Dermis microvascular lymphatic vessel endothelial cell (primary cell): ENCODE measurements at regions not wholly inside any gene's neighbourhood (a gene's known extent, or its start where the extent isn't known, plus 50 kb on each side); places are given as distances from the start of the nearest gene placed in this dataset.

Source experiments
- DNase-seq, 2 donors: peaks; one replicate each; pipeline versions ENCODE4 v3.0.0 to v3.0.0-alpha.2; 2010; ENCODE audit warnings: low read depth in 2 of 2

GRCh38 chr15:46409841-46410301 lies 775.0 kb downstream of the SQOR start:
- no peak for DNase-seq

DNA sequence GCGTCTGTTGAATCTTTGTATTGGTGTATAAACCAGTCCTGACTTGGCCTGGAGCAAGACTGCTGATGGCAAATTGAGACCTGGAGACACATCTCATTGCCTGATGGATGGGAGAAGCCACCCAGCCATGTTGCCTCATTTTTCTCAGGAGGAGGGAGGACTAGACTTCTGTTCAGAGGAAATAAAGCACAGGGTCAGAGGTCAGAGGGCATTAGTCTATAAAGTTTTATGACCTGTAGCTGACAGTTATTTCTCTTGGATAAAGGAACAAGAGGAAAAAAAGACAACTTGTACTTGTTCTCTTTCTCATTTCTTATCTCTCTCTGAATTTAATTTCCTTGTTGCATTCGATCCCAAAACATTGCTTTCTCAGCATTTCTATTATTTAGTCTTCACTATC lies 775.9 kb downstream of the SQOR start:
- DNase-seq = no peak

- no peak for DNase-seq
These were observed 777.1 kb downstream of the SQOR start for GRCh38 chr15:46411900-46412299.

DNA sequence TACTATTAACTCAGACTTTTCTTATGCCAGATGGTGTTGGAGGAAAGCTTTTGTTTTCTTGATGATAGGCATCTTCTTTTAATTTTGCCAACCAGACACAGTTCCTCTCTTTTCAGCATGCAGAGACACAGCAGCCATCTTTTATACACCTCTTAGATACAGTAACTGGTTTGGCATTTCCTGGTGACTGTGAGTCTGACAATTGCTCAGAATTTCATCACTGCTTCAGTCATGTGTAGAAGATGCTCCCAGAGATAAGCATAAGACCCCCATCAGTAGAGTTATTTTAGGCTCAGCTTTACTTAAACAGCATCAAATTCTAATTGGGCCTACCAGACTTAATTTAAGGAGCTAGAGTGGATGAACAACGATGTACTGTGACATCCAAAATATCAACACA lies 779.0 kb downstream of the SQOR start:
- peak in 1 of 2 donors; percentile 7 for DNase-seq

DNA sequence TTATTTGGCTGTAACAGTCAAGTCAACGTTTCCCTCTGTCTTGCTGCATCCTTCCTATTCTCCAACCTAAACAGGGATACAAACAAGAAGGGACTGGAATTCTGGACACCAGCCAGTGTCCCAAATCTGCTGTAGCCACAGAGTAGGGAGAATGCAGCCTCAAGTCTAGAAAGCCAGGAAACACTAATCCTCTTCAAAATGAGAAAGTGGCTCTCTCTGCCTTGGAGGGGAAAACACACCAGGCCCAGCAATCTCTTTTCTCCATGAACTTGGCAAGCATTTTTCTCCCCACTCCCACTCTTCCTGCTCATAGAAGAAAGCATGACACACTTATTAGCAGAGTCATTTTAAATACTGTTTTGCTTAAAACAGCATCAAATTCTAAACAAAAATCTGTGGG lies 781.7 kb downstream of the SQOR start:
- peak in 1 of 2 donors; percentile 0 for DNase-seq

GRCh38 chr15:46420990-46421389 lies 786.2 kb downstream of the SQOR start:
- DNase-seq = no peak

DNA sequence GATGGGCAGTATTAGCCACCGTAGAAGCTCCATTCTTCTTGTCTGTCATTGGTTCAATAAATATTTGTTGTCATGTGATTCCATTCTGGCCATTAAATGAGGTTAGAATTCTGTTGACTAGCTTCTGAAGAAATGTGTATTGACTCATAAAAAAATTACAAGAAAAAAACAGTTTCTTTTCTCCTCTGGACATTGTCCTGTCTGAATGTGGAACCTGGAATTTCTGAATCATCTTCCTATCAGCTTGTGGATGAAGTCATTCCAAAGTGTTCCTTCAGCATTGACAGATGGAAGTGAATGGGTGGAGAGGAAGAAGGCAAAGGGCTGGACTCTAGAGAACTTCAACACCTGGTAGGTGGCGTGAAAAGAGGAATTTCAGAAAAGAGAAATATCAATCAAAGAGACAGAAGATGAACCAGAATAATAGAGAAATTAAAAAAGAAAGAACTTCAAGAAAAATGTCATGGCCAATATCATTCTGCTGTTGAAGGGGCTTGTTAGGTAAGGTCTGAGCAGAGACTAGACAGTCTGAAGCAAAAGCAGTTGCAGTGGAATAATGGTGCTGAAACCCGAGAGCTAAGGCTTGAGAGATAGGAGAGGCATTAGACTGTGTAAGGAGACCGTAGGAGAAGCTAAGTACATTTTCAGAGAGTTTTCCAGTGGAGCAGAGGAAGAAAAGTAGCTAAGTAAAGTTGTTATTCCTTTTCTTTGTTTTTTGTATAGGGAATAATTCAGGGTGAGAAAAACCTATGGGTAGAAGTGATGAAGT lies 806.6 kb downstream of the SQOR start:
- peak in 1 of 2 donors; percentile 8 for DNase-seq

- peak in 1 of 2 donors; percentile 8 for DNase-seq
These were observed 807.4 kb downstream of the SQOR start for GRCh38 chr15:46442184-46442583.

DNA sequence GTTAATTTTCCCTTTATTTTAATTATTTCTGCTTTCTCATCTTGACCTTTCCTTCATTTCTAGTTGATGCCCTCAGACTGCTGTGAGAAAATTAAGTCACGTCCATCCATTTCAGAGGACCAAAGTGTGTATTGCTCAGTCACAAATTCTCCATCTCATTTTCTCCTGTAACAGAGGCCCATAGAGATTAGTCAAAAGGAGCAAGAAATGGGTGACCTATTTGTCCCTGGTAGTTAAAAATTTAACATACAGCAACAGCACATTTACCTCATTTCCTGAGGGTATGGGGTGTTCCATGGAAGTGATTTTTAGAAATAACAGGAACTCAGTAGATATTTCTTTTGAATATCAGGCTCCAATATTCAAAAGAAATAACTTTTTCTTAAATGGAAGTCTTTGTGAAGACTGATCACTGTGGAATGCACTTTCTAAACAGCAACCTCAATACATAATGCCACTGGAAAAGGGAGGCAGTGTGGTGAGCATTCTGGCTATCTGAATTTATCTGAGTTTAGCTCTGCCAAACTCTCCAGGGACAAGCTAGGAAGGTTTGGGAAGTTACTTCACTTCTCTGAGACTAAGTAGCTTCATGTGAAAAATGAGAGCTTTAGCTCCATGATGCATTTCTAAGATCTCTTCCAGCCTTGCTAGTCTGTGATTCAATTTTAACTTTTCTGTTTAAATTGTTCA lies 808.2 kb downstream of the SQOR start:
- no peak for DNase-seq

GRCh38 chr15:46450112-46450809 lies 815.4 kb downstream of the SQOR start:
- DNase-seq = no peak

DNA sequence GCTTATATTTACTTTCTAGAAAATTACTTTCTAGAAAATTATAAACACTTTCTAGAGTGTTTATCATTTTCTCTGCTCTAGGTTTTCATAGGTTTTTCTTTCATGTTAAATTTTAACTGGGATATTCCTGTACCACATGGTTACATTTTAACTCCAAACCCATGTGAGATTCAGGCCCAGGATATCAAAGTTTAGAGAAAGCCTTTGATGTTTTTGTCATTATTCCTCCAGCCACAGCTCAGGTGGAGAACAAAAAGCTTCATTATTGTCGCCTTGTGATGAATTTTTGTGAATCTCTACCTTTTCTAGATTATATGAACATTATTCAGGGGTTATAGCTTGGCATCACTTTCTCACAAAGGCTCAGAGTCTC lies 816.0 kb downstream of the SQOR start:
- DNase-seq = no peak

DNA sequence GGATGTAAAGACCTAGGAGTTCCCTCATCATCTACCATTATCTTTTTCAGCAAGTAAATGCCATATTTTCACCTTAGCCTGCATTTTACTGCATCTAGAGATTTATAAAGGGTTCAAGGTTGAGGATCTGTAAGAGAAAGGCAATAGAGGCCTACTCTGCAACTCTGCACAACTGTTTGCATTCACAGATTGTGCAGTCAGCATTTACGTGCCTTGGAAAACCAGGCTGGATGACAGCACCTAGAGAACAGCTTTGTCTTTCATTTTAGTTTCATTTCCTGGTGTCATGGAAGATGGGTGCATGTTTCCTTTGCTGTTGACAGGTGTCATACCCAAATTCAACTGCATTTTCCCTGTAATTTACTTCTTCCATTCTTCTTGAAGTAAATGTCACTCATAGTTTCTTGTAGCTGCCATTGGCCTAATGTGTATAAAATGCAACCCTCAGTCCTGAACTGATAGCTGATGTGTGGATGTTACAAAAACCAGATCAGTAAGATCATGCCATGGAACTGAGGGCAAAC lies 817.5 kb downstream of the SQOR start:
- DNase-seq = no peak

- no peak for DNase-seq
These were observed 821.6 kb downstream of the SQOR start for GRCh38 chr15:46456456-46456855.

DNA sequence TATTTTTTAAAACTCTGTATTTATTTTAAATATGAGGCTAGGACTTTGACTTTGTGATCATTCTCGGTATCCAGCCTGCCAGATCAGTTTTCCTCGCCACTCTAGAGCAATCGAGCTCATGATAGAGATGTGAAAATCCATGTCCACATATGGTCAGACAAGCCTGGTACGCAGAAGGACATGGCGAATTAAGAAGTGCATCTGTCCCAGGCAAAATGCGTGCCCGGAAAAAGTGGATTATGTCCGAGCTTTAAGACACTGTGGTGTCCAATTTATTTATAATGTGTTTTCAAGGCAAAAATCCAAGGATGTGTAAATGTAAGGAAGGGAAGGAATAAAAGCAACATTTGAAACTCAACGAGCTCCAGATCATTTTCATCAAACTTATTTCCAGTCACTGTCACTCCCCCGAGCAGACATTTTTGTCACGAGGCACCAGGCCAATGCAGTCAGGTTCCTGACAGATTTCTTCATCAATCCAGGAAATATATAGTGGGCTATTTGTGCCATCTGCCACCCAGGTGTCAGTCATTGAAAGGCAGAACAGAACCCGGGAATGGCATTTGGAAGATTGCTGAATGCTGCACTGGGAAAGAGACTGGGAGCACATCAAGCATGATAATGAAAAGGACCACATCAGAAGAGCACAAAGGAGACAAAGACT lies 825.7 kb downstream of the SQOR start:
- DNase-seq = no peak

DNA sequence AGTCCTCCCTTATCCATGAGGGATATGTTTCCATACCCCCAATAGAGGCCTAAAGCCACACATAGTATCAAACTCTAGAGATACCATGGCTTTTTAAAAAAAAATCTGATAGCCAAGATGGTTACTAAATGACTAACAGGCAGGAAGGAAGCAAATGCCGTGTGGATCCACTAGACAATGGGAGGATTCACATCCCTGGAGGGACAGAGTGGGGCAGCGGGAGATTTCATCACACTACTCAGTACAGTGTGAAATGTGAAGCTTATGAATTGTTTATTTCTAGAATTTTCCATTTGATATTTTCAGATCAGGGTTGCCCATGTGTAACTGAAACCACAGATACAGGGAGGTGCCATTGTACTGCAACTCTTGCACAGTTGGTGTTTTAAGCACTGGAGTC lies 826.6 kb downstream of the SQOR start:
- DNase-seq = peak in 1 of 2 donors; percentile 19

DNA sequence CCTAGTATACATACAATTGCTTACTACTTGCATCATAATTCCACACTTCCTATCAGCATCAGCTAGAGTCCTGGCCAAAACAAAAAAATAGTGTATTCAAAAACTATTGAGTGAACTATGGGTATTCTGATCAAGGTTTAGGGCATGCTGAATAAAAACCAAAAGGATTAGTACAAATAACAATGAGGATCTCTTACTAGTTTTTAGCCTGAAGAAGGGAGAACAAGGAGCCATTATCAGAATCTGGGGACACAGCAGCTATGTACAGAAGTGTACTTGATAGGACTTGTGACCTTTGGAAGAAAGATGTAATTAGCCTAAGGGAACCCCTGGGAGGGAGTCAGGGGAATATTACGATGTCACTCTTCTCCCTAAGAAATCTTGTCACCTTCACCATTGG lies 832.2 kb downstream of the SQOR start:
- no peak for DNase-seq

- no peak for DNase-seq
These were observed 836.3 kb downstream of the SQOR start for GRCh38 chr15:46471096-46471495.

- no peak for DNase-seq
These were observed 854.4 kb downstream of the SQOR start for GRCh38 chr15:46489276-46489675.

- DNase-seq = no peak
These were observed 861.8 kb downstream of the SQOR start for GRCh38 chr15:46496491-46497115.

DNA sequence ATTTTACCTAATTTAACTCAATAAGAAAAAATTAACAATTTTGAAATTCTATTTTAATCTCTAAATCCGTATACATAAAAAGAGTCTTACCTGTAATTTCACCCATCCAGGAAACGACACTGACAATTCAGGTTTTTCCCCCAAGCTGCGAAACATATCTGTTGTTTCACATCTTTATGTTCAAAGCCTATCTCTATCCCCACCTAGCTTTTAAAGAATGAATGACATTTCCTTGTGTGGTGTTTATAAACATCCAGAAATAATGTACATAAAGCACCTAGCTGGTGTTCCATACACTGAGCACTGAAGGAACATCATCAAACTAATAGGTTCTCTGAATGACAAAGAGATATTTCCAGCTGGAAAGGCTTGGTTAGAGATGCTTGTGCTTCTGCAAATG lies 867.8 kb downstream of the SQOR start:
- no peak for DNase-seq

DNA sequence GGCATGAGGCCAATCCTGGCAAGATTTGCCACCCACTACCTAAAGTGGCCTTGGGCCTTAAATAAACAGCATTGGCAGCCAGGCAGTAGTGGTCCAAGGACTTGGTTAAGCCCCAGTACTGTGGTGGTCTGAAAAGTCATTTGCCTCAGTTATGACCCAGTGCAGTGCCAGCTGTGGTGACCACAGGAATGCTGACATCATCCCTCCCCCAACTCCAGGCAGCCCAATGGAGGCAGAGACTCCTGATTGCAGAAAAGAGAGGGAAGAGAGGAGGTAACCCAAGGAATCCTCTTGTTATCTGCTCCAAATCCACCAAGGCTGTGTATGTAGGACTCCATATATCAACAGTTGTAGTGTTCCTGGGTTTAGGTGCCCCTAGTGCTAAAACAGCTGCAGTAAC lies 883.6 kb downstream of the SQOR start:
- no peak for DNase-seq
